ENCODE measurements at regions not wholly inside any gene's neighbourhood (a gene's known extent, or its start where the extent isn't known, plus 50 kb on each side); places are given as distances from the start of the nearest gene placed in this dataset.

GRCh38 chr12:17949558-17950141 lies 140.3 kb downstream of the RERGL start:
- TF ChIP-seq CTCF (IDR thresholded peaks at IDR 0.05) (no peak), POLR2A (IDR thresholded peaks at IDR 0.05) (no peak)
